ENCODE measurements at regions not wholly inside any gene's neighbourhood (a gene's known extent, or its start where the extent isn't known, plus 50 kb on each side); places are given as distances from the start of the nearest gene placed in this dataset.

DNA sequence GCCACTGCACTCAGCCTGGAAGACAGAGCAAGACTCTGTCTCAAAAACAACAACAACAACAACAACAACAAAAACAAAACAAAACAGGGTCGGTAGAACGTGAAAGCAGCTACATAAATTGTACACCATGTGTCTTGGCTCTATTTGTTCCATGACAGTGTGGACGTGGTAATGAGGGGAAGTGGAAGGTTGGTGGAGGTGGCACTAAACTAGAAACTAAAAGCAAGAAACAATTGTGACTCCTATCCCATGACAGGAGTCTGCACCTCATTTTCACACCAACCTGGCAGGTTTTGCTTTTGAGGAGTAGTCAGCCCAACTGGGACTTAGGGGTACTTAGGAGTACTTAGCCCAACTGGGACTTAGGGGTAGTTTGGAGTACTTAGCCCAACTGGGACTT lies 62.5 kb upstream of the MRPS9 start:
- TF ChIP-seq, protein P1, sequence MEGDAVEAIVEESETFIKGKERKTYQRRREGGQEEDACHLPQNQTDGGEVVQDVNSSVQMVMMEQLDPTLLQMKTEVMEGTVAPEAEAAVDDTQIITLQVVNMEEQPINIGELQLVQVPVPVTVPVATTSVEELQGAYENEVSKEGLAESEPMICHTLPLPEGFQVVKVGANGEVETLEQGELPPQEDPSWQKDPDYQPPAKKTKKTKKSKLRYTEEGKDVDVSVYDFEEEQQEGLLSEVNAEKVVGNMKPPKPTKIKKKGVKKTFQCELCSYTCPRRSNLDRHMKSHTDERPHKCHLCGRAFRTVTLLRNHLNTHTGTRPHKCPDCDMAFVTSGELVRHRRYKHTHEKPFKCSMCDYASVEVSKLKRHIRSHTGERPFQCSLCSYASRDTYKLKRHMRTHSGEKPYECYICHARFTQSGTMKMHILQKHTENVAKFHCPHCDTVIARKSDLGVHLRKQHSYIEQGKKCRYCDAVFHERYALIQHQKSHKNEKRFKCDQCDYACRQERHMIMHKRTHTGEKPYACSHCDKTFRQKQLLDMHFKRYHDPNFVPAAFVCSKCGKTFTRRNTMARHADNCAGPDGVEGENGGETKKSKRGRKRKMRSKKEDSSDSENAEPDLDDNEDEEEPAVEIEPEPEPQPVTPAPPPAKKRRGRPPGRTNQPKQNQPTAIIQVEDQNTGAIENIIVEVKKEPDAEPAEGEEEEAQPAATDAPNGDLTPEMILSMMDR (conservative IDR thresholded peaks at IDR 0.05 in 1 of 2, IDR thresholded peaks at IDR 0.05 in 1 of 2; ENCODE audit: low read depth in 1 of 2, low read length in 2 of 2), result no peak
- no peak for TF ChIP-seq EZH2 (IDR thresholded peaks at IDR 0.05; ENCODE audit: low read length, missing control alignments)

Data from fibroblast of lung (primary cell).